ENCODE measurements at regions not wholly inside any gene's neighbourhood (a gene's known extent, or its start where the extent isn't known, plus 50 kb on each side); places are given as distances from the start of the nearest gene placed in this dataset.
"Not testable (repeated sequence)": the region's sequence is repeated elsewhere in the genome, so short reads cannot be mapped to it uniquely, and the experiment has no call there.

GRCh38 chr15:38997841-38998240 is 433.2 kb upstream of the RASGRP1 start:
- Histone ChIP-seq H3K9me3 (ENCODE audit: low read length) (no peaks in the 10 kb centered on the region), H3K36me3 (ENCODE audit: insufficient read depth, low read length) (no peaks in the 10 kb centered on the region), H4K20me1 (ENCODE audit: insufficient read depth, low read length) (no peaks in the 10 kb centered on the region), H3K79me2 (ENCODE audit: insufficient read depth, low read depth, low read length) (no peaks in the 10 kb centered on the region), H3K4me1 (ENCODE audit: insufficient read depth, low read length, poor library complexity, severe bottlenecking) (no peaks in the 10 kb centered on the region), H3K9me2 (ENCODE audit: insufficient read depth, low read length) (no peaks in the 10 kb centered on the region), H3K27ac (ENCODE audit: low read depth, low read length, poor library complexity, severe bottlenecking) (no peak overlapping the region), H3K4me3 (ENCODE audit: low read depth, low read length, poor library complexity, severe bottlenecking) (no peak overlapping the region), H3K4me2 (ENCODE audit: low read length) (no peak overlapping the region), H2AFZ (ENCODE audit: low read length) (no peak overlapping the region)
- TF ChIP-seq EZH2phosphoT487 (IDR thresholded peaks at IDR 0.05; ENCODE audit: borderline replicate concordance, low read depth, low read length) = no peak
- ChIA-PET CTCF (ENCODE audit: unreplicated experiment) (no interaction called here), POLR2A (no interaction called here)
- intact Hi-C loops (cut with micrococcal nuclease; ENCODE audit: unreplicated experiment) = no loop called here
- no TSS peak for BruUV-seq (replicated peaks)
- no peak for DNase-seq (ENCODE audit: low spot score)

DNA sequence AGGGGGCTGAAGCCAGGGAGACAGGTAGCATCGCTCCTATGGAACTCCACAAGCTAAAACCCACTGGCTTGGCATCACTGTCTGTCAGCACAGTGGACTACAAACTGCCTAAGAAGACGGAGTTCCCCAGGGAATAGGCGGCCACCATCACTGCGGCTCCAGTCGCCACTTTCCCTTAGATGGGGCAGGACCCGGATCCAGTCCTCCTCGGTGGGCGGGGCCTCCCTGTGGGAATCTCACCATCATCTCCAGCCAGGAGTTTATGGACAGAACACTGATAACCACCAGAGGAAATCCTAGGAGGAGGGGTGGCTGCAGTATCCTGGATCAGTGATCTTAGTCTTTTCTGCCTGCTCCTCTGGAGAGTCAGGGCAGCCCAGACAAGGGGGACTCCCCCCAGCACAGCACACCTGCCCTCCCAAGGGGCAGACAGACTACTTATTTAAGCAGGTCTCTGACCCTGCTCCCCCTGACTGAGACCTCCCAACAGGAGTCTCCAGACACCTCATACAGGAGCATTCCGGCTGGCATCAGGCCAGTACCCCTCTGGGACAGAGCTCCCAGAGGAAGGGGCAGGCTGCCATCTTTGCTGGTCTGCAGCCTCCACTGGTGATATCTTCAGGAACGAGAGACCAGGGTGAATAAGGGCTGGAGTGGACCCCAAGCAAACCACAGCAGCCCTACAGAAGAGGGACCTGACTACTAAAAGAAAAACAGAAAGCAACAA is 435.6 kb upstream of the RASGRP1 start:
- no peaks in the 10 kb centered on the region for H3K4me1 ChIP-seq (ENCODE audit: insufficient read depth, low read length, poor library complexity, severe bottlenecking)
- no peak for DNase-seq (ENCODE audit: low spot score)
- H2AFZ ChIP-seq (ENCODE audit: low read length) = no peak overlapping the region
- no peaks in the 10 kb centered on the region for H3K9me3 ChIP-seq (ENCODE audit: low read length)
- H3K4me2 ChIP-seq (ENCODE audit: low read length) = no peak overlapping the region
- TF ChIP-seq, protein P1, sequence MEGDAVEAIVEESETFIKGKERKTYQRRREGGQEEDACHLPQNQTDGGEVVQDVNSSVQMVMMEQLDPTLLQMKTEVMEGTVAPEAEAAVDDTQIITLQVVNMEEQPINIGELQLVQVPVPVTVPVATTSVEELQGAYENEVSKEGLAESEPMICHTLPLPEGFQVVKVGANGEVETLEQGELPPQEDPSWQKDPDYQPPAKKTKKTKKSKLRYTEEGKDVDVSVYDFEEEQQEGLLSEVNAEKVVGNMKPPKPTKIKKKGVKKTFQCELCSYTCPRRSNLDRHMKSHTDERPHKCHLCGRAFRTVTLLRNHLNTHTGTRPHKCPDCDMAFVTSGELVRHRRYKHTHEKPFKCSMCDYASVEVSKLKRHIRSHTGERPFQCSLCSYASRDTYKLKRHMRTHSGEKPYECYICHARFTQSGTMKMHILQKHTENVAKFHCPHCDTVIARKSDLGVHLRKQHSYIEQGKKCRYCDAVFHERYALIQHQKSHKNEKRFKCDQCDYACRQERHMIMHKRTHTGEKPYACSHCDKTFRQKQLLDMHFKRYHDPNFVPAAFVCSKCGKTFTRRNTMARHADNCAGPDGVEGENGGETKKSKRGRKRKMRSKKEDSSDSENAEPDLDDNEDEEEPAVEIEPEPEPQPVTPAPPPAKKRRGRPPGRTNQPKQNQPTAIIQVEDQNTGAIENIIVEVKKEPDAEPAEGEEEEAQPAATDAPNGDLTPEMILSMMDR (conservative IDR thresholded peaks at IDR 0.05; ENCODE audit: low read length) = no peak
- TF ChIP-seq EZH2phosphoT487 (IDR thresholded peaks at IDR 0.05; ENCODE audit: borderline replicate concordance, low read depth, low read length) = no peak
- H3K27ac ChIP-seq (ENCODE audit: low read depth, low read length, poor library complexity, severe bottlenecking) = no peak overlapping the region
- H3K9me2 ChIP-seq (ENCODE audit: insufficient read depth, low read length) = no peaks in the 10 kb centered on the region
- H3K4me3 ChIP-seq (ENCODE audit: low read depth, low read length, poor library complexity, severe bottlenecking) = no peak overlapping the region
- POLR2A ChIA-PET = no interaction called here
- no peaks in the 10 kb centered on the region for H4K20me1 ChIP-seq (ENCODE audit: insufficient read depth, low read length)
- no peaks in the 10 kb centered on the region for H3K36me3 ChIP-seq (ENCODE audit: insufficient read depth, low read length)
- CTCF ChIA-PET (ENCODE audit: unreplicated experiment) = no interaction called here
- intact Hi-C loops (cut with micrococcal nuclease; ENCODE audit: unreplicated experiment) = no loop called here
- H3K79me2 ChIP-seq (ENCODE audit: insufficient read depth, low read depth, low read length) = no peaks in the 10 kb centered on the region
- BruUV-seq (replicated peaks) = no TSS peak

DNA sequence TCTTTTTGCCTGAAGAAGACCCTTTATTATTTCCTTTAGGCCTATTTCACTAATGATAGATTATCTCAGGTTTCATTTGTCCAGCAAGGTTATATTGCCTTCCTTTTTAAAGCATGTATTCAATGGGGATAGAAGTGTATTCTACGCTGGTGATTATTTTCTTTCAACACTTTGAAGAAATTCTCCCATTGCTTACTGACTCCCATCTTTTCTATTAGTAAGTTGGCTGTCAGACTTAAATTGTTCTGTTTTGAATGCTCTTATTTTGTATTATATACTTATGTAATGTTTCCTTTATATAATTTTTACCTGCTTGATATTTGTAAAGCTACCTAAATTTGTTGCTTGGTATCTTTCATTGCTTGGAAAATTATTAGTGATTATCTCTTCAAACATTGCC is 445.1 kb upstream of the RASGRP1 start:
- Histone ChIP-seq H3K4me2 (ENCODE audit: low read length) (no peak overlapping the region), H3K4me3 (ENCODE audit: low read depth, low read length, poor library complexity, severe bottlenecking) (no peak overlapping the region), H3K9me3 (ENCODE audit: low read length) (no peaks in the 10 kb centered on the region), H3K36me3 (ENCODE audit: insufficient read depth, low read length) (no peaks in the 10 kb centered on the region), H3K27ac (ENCODE audit: low read depth, low read length, poor library complexity, severe bottlenecking) (no peak overlapping the region), H3K9me2 (ENCODE audit: insufficient read depth, low read length) (no peaks in the 10 kb centered on the region), H2AFZ (ENCODE audit: low read length) (no peak overlapping the region), H3K4me1 (ENCODE audit: insufficient read depth, low read length, poor library complexity, severe bottlenecking) (no peaks in the 10 kb centered on the region), H3K79me2 (ENCODE audit: insufficient read depth, low read depth, low read length) (no peaks in the 10 kb centered on the region), H4K20me1 (ENCODE audit: insufficient read depth, low read length) (no peaks in the 10 kb centered on the region)
- ChIA-PET POLR2A (no interaction called here), CTCF (ENCODE audit: unreplicated experiment) (no interaction called here)
- no peak for DNase-seq (ENCODE audit: low spot score)
- intact Hi-C loops (cut with micrococcal nuclease; ENCODE audit: unreplicated experiment) = no loop called here
- BruUV-seq (replicated peaks) = no TSS peak
- TF ChIP-seq, protein P1 (conservative IDR thresholded peaks at IDR 0.05; ENCODE audit: low read length) = no peak
- TF ChIP-seq EZH2phosphoT487 (IDR thresholded peaks at IDR 0.05; ENCODE audit: borderline replicate concordance, low read depth, low read length) = no peak

GRCh38 chr15:39011066-39011465 is 446.5 kb upstream of the RASGRP1 start:
- H2AFZ ChIP-seq (ENCODE audit: low read length); H3K4me3 ChIP-seq (ENCODE audit: low read depth, low read length, poor library complexity, severe bottlenecking); H3K4me1 ChIP-seq (ENCODE audit: insufficient read depth, low read length, poor library complexity, severe bottlenecking); H3K36me3 ChIP-seq (ENCODE audit: insufficient read depth, low read length); H3K9me2 ChIP-seq (ENCODE audit: insufficient read depth, low read length); H3K9me3 ChIP-seq (ENCODE audit: low read length); DNase-seq (ENCODE audit: low spot score); H3K79me2 ChIP-seq (ENCODE audit: insufficient read depth, low read depth, low read length); H3K4me2 ChIP-seq (ENCODE audit: low read length); CTCF ChIA-PET (ENCODE audit: unreplicated experiment); POLR2A ChIA-PET; H4K20me1 ChIP-seq (ENCODE audit: insufficient read depth, low read length); BruUV-seq (replicated peaks); intact Hi-C loops (cut with micrococcal nuclease; ENCODE audit: unreplicated experiment); H3K27ac ChIP-seq (ENCODE audit: low read depth, low read length, poor library complexity, severe bottlenecking): not testable (repeated sequence)

All from OCI-LY7 (cell line).